Thyroid gland (tissue), 4 donors: ENCODE measurements at regions not wholly inside any gene's neighbourhood (a gene's known extent, or its start where the extent isn't known, plus 50 kb on each side); places are given as distances from the start of the nearest gene placed in this dataset.

Source experiments
- DNase-seq, 2 donors: peaks; one replicate each; pipeline ENCODE4 v3.0.0-alpha.2; 2019
- H3K27ac ChIP-seq, 3 donors: fragments of 200-600 bp; sonication (generic); 1 replicate in 2 of 3; 2 replicates in 1 of 3; pipeline ENCODE4 v1.5.1; 2016 to 2019; ENCODE audit warnings: mild to moderate bottlenecking in 1 of 3, moderate library complexity in 1 of 3
- H3K27me3 ChIP-seq: fragments of 200-600 bp; sonication (generic); one replicate; pipeline ENCODE4 v1.5.1; 2019
- H3K36me3 ChIP-seq, 2 donors: fragments of 200-600 bp; sonication (generic); one replicate each; pipeline ENCODE4 v1.5.1; 2016 to 2019
- H3K4me1 ChIP-seq, 2 donors: fragments of 200-600 bp; sonication (generic); one replicate each; pipeline ENCODE4 v1.5.1; 2017 to 2019
- H3K4me3 ChIP-seq, 3 donors: fragments of 200-600 bp; sonication (generic); replicated peaks in 1 of 3; 1 replicate in 2 of 3; 2 replicates in 1 of 3; pipeline ENCODE4 v1.5.1; 2016; ENCODE audit warnings: mild to moderate bottlenecking in 1 of 3
- H3K9me3 ChIP-seq: fragments of 200-600 bp; sonication (generic); one replicate; pipeline ENCODE4 v1.5.1; 2017
- POLR2A ChIP-seq, 2 donors: fragments of 450-650 bp; IDR thresholded peaks; one replicate each; pipeline ENCODE4 v1.6.1; 2017; ENCODE audit warnings: antibody characterized with exemption in 2 of 2, mild to moderate bottlenecking in 2 of 2, moderate library complexity in 1 of 2
- WGBS, 2 donors: methylation state at CpG; one replicate each; pipeline ENCODE4 v1.1.5; 2017; 5-methylcytosine and 5-hydroxymethylcytosine counted together
- intact Hi-C: fragments of 100-400 bp; cut with DNase I; formaldehyde crosslinking; loops from one replicate; pipeline ENCODE4 v1.15.1; 2023
- TF ChIP-seq, protein P1 (sequence below), 6 experiments: fragments of 200-600 bp in 3 of 6; fragments of 450-650 bp in 3 of 6; sonication (generic) in 3 of 6; IDR thresholded peaks; one replicate each; pipeline ENCODE4 v1.5.1; 2016 to 2019; ENCODE audit warnings: antibody characterized with exemption in 6 of 6, mild to moderate bottlenecking in 2 of 6, inconsistent platforms in 1 of 6, moderate library complexity in 1 of 6

DNA sequence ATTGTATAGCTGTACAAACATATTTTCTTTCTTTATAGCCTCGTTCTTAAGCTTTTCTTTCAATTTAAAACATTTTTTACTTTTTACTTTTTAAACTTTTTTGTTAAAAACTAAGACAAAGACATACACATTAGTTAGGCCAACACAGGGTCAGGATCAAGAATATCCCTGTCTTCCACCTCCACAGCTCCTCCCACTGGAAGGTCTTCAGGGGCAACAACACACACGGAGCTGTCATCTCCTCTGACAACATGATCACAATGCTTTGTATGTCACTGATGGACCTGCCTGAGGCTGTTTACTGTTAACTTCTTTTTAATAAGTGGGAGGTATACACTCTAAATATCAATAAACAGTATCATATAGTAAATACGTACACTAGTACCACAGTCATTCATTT lies 191.3 kb downstream of the SYT10 start:
- 64 to 66% methylated on average over 3 of the region's 3 CpGs for WGBS, 2 donors
- no peak for DNase-seq

DNA sequence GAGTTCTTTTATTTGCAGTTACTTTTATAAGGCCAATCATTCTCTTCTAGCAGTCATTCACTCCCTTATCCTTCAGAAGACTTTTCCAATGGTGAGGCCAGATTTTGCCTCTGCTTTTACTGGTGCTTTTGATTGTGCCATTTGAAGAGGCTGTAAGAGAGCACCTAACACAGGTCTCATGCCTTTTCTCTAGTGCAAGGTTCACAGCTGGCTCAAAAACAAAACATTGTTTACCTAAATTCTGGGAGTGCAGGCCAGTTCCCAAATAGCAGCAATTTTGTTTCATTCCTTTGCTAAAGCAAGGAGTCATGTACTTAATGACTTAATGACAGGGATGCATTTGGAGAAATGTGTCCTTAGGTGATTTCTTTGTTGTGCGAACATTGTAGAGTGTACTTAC lies 192.0 kb downstream of the SYT10 start:
- H3K9me3 ChIP-seq = no peaks in the 10 kb centered on the region
- DNase-seq = no peak
- WGBS, 2 donors = 81 to 95% methylated on average over 1 of the region's 1 CpG
- H3K27ac ChIP-seq = no peak overlapping the region
- H3K4me1 ChIP-seq = no peaks in the 10 kb centered on the region
- intact Hi-C loops = no loop called here
- no peak for TF ChIP-seq POLR2A (IDR thresholded peaks at IDR 0.05)
- TF ChIP-seq, protein P1, sequence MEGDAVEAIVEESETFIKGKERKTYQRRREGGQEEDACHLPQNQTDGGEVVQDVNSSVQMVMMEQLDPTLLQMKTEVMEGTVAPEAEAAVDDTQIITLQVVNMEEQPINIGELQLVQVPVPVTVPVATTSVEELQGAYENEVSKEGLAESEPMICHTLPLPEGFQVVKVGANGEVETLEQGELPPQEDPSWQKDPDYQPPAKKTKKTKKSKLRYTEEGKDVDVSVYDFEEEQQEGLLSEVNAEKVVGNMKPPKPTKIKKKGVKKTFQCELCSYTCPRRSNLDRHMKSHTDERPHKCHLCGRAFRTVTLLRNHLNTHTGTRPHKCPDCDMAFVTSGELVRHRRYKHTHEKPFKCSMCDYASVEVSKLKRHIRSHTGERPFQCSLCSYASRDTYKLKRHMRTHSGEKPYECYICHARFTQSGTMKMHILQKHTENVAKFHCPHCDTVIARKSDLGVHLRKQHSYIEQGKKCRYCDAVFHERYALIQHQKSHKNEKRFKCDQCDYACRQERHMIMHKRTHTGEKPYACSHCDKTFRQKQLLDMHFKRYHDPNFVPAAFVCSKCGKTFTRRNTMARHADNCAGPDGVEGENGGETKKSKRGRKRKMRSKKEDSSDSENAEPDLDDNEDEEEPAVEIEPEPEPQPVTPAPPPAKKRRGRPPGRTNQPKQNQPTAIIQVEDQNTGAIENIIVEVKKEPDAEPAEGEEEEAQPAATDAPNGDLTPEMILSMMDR (IDR thresholded peaks at IDR 0.05) = no peak
- H3K4me3 ChIP-seq = no peak overlapping the region
- H3K36me3 ChIP-seq = no peaks in the 10 kb centered on the region
- no peaks in the 10 kb centered on the region for H3K27me3 ChIP-seq

More for the DNA sequence above, 191.3 kb downstream of the SYT10 start:
- TF ChIP-seq, protein P1 (IDR thresholded peaks at IDR 0.05) = no peak
- TF ChIP-seq POLR2A (IDR thresholded peaks at IDR 0.05) = no peak
- H3K27me3 ChIP-seq = no peaks in the 10 kb centered on the region
- H3K4me3 ChIP-seq = no peak overlapping the region
- intact Hi-C loops = no loop called here
- H3K27ac ChIP-seq = no peak overlapping the region
- H3K9me3 ChIP-seq = no peaks in the 10 kb centered on the region
- no peaks in the 10 kb centered on the region for H3K36me3 ChIP-seq
- no peaks in the 10 kb centered on the region for H3K4me1 ChIP-seq

DNA sequence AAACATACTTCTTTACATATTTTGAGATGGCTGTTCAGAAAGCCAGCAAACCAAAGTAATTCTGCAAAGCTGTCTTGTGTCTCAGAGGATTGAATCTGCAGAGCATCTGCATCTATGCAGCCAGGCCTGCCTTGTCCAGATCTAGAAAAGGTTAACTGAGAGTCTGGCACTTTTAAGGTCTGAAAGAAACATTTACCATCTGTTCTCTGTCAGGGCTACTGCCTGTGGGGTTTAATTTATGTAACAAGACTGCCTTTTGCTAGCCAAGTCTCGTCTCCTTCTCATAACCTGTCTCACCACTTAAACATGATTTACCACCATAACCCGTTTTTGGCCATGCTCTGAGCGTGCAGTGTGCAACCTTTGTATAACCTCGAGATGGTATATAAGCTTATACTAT lies 194.2 kb downstream of the SYT10 start:
- no peaks in the 10 kb centered on the region for H3K4me1 ChIP-seq
- no peaks in the 10 kb centered on the region for H3K36me3 ChIP-seq
- no peak for DNase-seq
- TF ChIP-seq, protein P1 (IDR thresholded peaks at IDR 0.05) = no peak
- TF ChIP-seq POLR2A (IDR thresholded peaks at IDR 0.05) = no peak
- H3K27ac ChIP-seq = no peak overlapping the region
- no peaks in the 10 kb centered on the region for H3K27me3 ChIP-seq
- 68 to 70% methylated on average over 4 of the region's 4 CpGs for WGBS, 2 donors
- H3K4me3 ChIP-seq = no peak overlapping the region
- H3K9me3 ChIP-seq = no peaks in the 10 kb centered on the region
- intact Hi-C loops = no loop called here

DNA sequence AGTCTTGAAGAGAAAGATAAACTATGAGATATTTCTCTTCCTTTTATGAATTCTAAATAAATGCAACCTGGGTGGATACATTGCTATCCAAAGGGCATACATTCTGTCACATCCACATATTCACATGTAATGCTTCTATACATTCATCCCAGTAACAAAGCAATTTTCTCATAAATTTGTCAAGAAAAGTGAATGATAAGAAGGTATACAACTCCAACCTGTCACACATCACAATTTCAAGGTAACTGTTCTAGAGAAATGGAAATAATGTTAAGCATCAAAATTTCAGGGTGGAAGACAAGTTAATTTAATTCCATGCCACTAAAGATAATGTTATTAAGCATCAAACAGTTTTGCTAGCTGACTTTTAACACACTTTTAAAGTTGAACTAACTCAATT lies 212.9 kb downstream of the SYT10 start:
- no peaks in the 10 kb centered on the region for H3K36me3 ChIP-seq
- H3K27me3 ChIP-seq = no peaks in the 10 kb centered on the region
- H3K9me3 ChIP-seq = no peaks in the 10 kb centered on the region
- no peak for DNase-seq
- intact Hi-C loops = no loop called here
- no peak overlapping the region for H3K27ac ChIP-seq
- H3K4me3 ChIP-seq = no peak overlapping the region
- TF ChIP-seq, protein P1 (IDR thresholded peaks at IDR 0.05) = no peak
- no peak for TF ChIP-seq POLR2A (IDR thresholded peaks at IDR 0.05)
- no peaks in the 10 kb centered on the region for H3K4me1 ChIP-seq

DNA sequence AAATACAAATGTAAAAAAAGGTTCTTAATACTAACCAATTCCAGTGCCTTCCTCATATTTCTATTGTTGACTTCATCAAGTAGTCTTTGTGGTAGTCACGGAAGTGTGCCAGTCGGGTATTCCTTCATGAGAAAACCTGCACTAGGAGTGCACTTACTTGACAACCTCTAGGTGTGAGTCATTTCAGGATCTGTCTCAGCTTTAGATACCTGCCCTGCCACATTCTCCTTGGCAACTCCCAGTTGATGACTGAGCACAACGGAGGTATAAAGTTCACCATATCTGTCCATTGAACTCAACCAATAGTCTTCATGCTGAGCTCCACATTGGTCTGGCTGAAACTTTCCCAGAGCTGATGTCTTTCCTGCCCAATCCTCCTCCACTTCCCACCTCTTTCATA lies 215.7 kb downstream of the SYT10 start:
- Histone ChIP-seq H3K4me3 (no peak overlapping the region), H3K4me1 (no peaks in the 10 kb centered on the region), H3K27ac (no peak overlapping the region), H3K9me3 (no peaks in the 10 kb centered on the region), H3K27me3 (no peaks in the 10 kb centered on the region), H3K36me3 (no peaks in the 10 kb centered on the region)
- 77 to 78% methylated on average over 3 of the region's 3 CpGs for WGBS, 2 donors
- intact Hi-C loops = no loop called here
- TF ChIP-seq, protein P1 (IDR thresholded peaks at IDR 0.05) = no peak
- TF ChIP-seq POLR2A (IDR thresholded peaks at IDR 0.05) = no peak
- DNase-seq = no peak
